Upper lobe of right lung (tissue), 1 donor: ENCODE measurements at regions not wholly inside any gene's neighbourhood (a gene's known extent, or its start where the extent isn't known, plus 50 kb on each side); places are given as distances from the start of the nearest gene placed in this dataset.

ENCODE experiments used
- ATAC-seq: fragments of 200-7000 bp; cut with Tn5 transposase; one replicate; pipeline ENCODE4 v1.9.1; 2020; ENCODE audit warnings: mild to moderate bottlenecking, moderate library complexity
- DNase-seq: peaks from one replicate; pipeline ENCODE4 v3.0.0-alpha.2; 2020
- H3K27ac ChIP-seq: fragments of 200-600 bp; one replicate; pipeline ENCODE4 v1.8.0; 2022
- H3K27me3 ChIP-seq: fragments of 200-600 bp; one replicate; pipeline ENCODE4 v1.8.0; 2022; ENCODE audit warnings: mild to moderate bottlenecking
- H3K36me3 ChIP-seq: fragments of 200-600 bp; one replicate; pipeline ENCODE4 v1.8.0; 2022
- H3K4me1 ChIP-seq: fragments of 200-600 bp; one replicate; pipeline ENCODE4 v1.8.0; 2022
- H3K4me3 ChIP-seq: fragments of 200-600 bp; one replicate; pipeline ENCODE4 v1.8.0; 2022; ENCODE audit warnings: mild to moderate bottlenecking
- H3K9me3 ChIP-seq: fragments of 200-600 bp; one replicate; pipeline ENCODE4 v1.8.0; 2022
- intact Hi-C: fragments of 100-400 bp; cut with DNase I; formaldehyde crosslinking; loops from one replicate; pipeline ENCODE4 v1.11.0; 2022
- TF ChIP-seq, protein P1 (sequence below): fragments of 200-600 bp; IDR thresholded peaks from one replicate; pipeline ENCODE4 v1.8.0; 2022; ENCODE audit warnings: antibody characterized with exemption
- donor health status: DM: no; HTN: yes; CAD: no; lungs with severe emphysema.

DNA sequence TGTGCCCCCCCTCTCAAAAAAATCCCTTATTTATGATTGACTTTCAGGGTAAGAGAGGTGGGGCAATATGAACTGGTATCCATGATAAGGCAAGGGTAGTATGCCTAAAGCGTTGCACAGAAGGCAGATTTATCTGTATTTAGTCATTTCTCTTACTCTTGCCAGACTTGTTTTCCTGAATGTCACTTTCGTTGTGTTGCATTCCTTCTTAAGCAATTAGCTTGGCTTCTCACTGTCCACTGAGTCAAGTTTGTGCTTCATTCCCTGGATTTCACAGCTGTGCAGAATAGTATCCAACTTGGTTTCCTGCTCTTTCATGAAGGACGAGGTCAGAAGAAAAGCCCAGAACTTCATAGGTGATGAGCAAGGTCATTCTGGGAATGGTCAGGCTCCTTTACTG lies 301.5 kb upstream of the ACTBL2 start:
- Histone ChIP-seq H3K4me3 (peak overlapping the region; percentile 12), H3K4me1 (peaks cover 19% of the 10 kb centered on the region), H3K27ac (no peak overlapping the region), H3K36me3 (no peaks in the 10 kb centered on the region), H3K27me3 (no peaks in the 10 kb centered on the region), H3K9me3 (no peaks in the 10 kb centered on the region)
- intact Hi-C loops = no loop called here
- no peak for ATAC-seq
- DNase-seq = no peak
- TF ChIP-seq, protein P1, sequence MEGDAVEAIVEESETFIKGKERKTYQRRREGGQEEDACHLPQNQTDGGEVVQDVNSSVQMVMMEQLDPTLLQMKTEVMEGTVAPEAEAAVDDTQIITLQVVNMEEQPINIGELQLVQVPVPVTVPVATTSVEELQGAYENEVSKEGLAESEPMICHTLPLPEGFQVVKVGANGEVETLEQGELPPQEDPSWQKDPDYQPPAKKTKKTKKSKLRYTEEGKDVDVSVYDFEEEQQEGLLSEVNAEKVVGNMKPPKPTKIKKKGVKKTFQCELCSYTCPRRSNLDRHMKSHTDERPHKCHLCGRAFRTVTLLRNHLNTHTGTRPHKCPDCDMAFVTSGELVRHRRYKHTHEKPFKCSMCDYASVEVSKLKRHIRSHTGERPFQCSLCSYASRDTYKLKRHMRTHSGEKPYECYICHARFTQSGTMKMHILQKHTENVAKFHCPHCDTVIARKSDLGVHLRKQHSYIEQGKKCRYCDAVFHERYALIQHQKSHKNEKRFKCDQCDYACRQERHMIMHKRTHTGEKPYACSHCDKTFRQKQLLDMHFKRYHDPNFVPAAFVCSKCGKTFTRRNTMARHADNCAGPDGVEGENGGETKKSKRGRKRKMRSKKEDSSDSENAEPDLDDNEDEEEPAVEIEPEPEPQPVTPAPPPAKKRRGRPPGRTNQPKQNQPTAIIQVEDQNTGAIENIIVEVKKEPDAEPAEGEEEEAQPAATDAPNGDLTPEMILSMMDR = no peak

GRCh38 chr5:57783693-57784092 lies 301.1 kb upstream of the ACTBL2 start:
- ATAC-seq (no peak), DNase-seq (no peak)
- peak overlapping the region; percentile 12 for H3K4me3 ChIP-seq

GRCh38 chr5:57780961-57781325 lies 298.3 kb upstream of the ACTBL2 start:
- TF ChIP-seq, protein P1 = no peak
- DNase-seq (no peak), ATAC-seq (no peak)
- no peaks in the 10 kb centered on the region for H3K36me3 ChIP-seq
- intact Hi-C loops = no loop called here
- no peaks in the 10 kb centered on the region for H3K9me3 ChIP-seq
- no peak overlapping the region for H3K4me3 ChIP-seq
- H3K27me3 ChIP-seq = no peaks in the 10 kb centered on the region
- H3K27ac ChIP-seq = no peak overlapping the region
- H3K4me1 ChIP-seq = peaks cover 22% of the 10 kb centered on the region

More at GRCh38 chr5:57783693-57784092, 301.1 kb upstream of the ACTBL2 start:
- intact Hi-C loops = no loop called here
- Histone ChIP-seq H3K4me1 (peaks cover 22% of the 10 kb centered on the region), H3K36me3 (no peaks in the 10 kb centered on the region), H3K27me3 (no peaks in the 10 kb centered on the region), H3K9me3 (no peaks in the 10 kb centered on the region), H3K27ac (peak overlapping the region; percentile 2)
- TF ChIP-seq, protein P1 = no peak

- Histone ChIP-seq H3K27ac (no peak overlapping the region), H3K36me3 (no peaks in the 10 kb centered on the region), H3K9me3 (no peaks in the 10 kb centered on the region), H3K27me3 (no peaks in the 10 kb centered on the region), H3K4me1 (peaks cover 22% of the 10 kb centered on the region), H3K4me3 (no peak overlapping the region)
- ATAC-seq = peak; percentile 50
- DNase-seq = no peak
- TF ChIP-seq, protein P1 = no peak
- intact Hi-C loops = no loop called here
These were observed 297.8 kb upstream of the ACTBL2 start for GRCh38 chr5:57780306-57780960.

- Histone ChIP-seq H3K27ac (no peak overlapping the region), H3K36me3 (no peaks in the 10 kb centered on the region), H3K27me3 (no peaks in the 10 kb centered on the region), H3K4me3 (no peak overlapping the region), H3K9me3 (no peaks in the 10 kb centered on the region), H3K4me1 (peaks cover 18% of the 10 kb centered on the region)
- DNase-seq (no peak), ATAC-seq (peak; percentile 86)
- intact Hi-C loops = loop anchor here (5.0 kb wide), 1 partner anchor 683 kb away; the partner anchor contains the start of gene PLK2
- TF ChIP-seq, protein P1 = peak; percentile 64
These were observed 297.0 kb upstream of the ACTBL2 start for GRCh38 chr5:57779383-57780223.
